ENCODE measurements at regions not wholly inside any gene's neighbourhood (a gene's known extent, or its start where the extent isn't known, plus 50 kb on each side); places are given as distances from the start of the nearest gene placed in this dataset.

- CTCF ChIA-PET: no interaction called here
- no peak for TF ChIP-seq GATA2 (IDR thresholded peaks at IDR 0.05; ENCODE audit: insufficient read depth, insufficient read length, low read depth, low read length)
- TF ChIP-seq MYC (IDR thresholded peaks at IDR 0.05; ENCODE audit: low read depth, low read length): no peak
- no peak for TF ChIP-seq POLR2A (IDR thresholded peaks at IDR 0.05; ENCODE audit: low read depth, low read length)
- no peak for TF ChIP-seq CTCF (IDR thresholded peaks at IDR 0.05; ENCODE audit: extremely low read depth in 1 of 2, insufficient read depth in 1 of 2, low read depth in 1 of 2, low read length in 2 of 2)
- no peak for TF ChIP-seq POLR2AphosphoS5 (IDR thresholded peaks at IDR 0.05; ENCODE audit: insufficient read depth, low read depth, low read length)
- no peak for TF ChIP-seq JUN (IDR thresholded peaks at IDR 0.05; ENCODE audit: borderline replicate concordance, insufficient read depth, insufficient read length, low read depth)
- TF ChIP-seq, protein P1, sequence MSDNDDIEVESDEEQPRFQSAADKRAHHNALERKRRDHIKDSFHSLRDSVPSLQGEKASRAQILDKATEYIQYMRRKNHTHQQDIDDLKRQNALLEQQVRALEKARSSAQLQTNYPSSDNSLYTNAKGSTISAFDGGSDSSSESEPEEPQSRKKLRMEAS (IDR thresholded peaks at IDR 0.05; ENCODE audit: insufficient read depth, insufficient read length): no peak
- TF ChIP-seq FOS (IDR thresholded peaks at IDR 0.05; ENCODE audit: borderline replicate concordance, insufficient read depth, low read length): no peak
- TF ChIP-seq EZH2 (IDR thresholded peaks at IDR 0.05; ENCODE audit: borderline replicate concordance, low read depth, low read length, severe bottlenecking): no peak
- no peak overlapping the region for H2AFZ ChIP-seq (ENCODE audit: low read depth, low read length)
- H3K27ac ChIP-seq (ENCODE audit: insufficient read depth, low read depth, low read length): no peak overlapping the region
- H3K36me3 ChIP-seq (ENCODE audit: control insufficient read depth in 2 of 2, extremely low read depth in 1 of 2, insufficient read depth in 2 of 2, low read length in 2 of 2): no peaks in the 10 kb centered on the region
- H3K9me1 ChIP-seq (replicated peaks; ENCODE audit: control insufficient read depth, extremely low read depth, insufficient read depth, low read length): no peaks in the 10 kb centered on the region
- intact Hi-C loops (cut with micrococcal nuclease): no loop called here
- H3K79me2 ChIP-seq (ENCODE audit: control insufficient read depth, insufficient read depth, low read length): no peaks in the 10 kb centered on the region
- POLR2A ChIA-PET: no interaction called here
- no peak for DNase-seq (ENCODE audit: low read depth, low spot score)
- no peak overlapping the region for H3K9ac ChIP-seq (replicated peaks; ENCODE audit: extremely low read depth, insufficient read depth, low read length)
- no peaks in the 10 kb centered on the region for H3K27me3 ChIP-seq (ENCODE audit: control insufficient read depth in 2 of 2, insufficient read depth in 2 of 2, low read length in 2 of 2)
- no peak overlapping the region for H3K4me3 ChIP-seq (replicated peaks in 1 of 3; ENCODE audit: insufficient read depth in 1 of 3, low read depth in 1 of 3, low read length in 3 of 3)
- dilution Hi-C loops (cut with MboI; ENCODE audit: extremely low pct_ligation_motif_present, low sequenced_read_pairs): no loop called here
- no peaks in the 10 kb centered on the region for H3K9me3 ChIP-seq (replicated peaks; ENCODE audit: control insufficient read depth, insufficient read depth, low read length)
- H3K4me1 ChIP-seq (ENCODE audit: control insufficient read depth, extremely low read depth, insufficient read depth, low read length): no peaks in the 10 kb centered on the region
- BruUV-seq (replicated peaks): no TSS peak
- no peak overlapping the region for H3K4me2 ChIP-seq (ENCODE audit: insufficient read depth, low read length)
- no peak for FAIRE-seq
- H4K20me1 ChIP-seq (replicated peaks; ENCODE audit: control insufficient read depth, extremely low read depth, insufficient read depth, low read length): no peaks in the 10 kb centered on the region
Observed at GRCh38 chr12:86669010-86669409, 412.8 kb upstream of the MGAT4C start.

All from endothelial cell of umbilical vein (primary cell).